HL-60 (cell line): ENCODE measurements at regions not wholly inside any gene's neighbourhood (a gene's known extent, or its start where the extent isn't known, plus 50 kb on each side); places are given as distances from the start of the nearest gene placed in this dataset.

ENCODE experiments used
- CTCF ChIP-seq: IDR thresholded peaks from one replicate; pipeline ENCODE4 v1.5.1; 2011; ENCODE audit warnings: low read length, control low read depth, inconsistent platforms; ENCODE audit not compliant: insufficient read depth
- REST ChIP-seq: IDR thresholded peaks from 2 replicates; pipeline ENCODE4 v1.6.1; 2012; ENCODE audit warnings: low read depth; ENCODE audit not compliant: insufficient replicate concordance

GRCh38 chr5:23303836-23304235 is 203.6 kb upstream of the PRDM9 start:
- TF ChIP-seq CTCF (no peak), REST (no peak)
